Esophagus muscularis mucosa (tissue), 4 donors: ENCODE measurements at regions not wholly inside any gene's neighbourhood (a gene's known extent, or its start where the extent isn't known, plus 50 kb on each side); places are given as distances from the start of the nearest gene placed in this dataset.

Source experiments
- DNase-seq: peaks from one replicate; pipeline ENCODE4 v3.0.0-alpha.2; 2017; ENCODE audit errors: extremely low spot score
- H3K27ac ChIP-seq, 4 donors: fragments of 200-600 bp; sonication (generic); replicated peaks in 1 of 4; 1 replicate in 3 of 4; 2 replicates in 1 of 4; pipeline ENCODE4 v1.5.1; 2016 to 2019; ENCODE audit warnings: mild to moderate bottlenecking in 1 of 4
- H3K27me3 ChIP-seq, 4 donors: fragments of 200-600 bp; sonication (generic); one replicate each; pipeline versions ENCODE4 v1.5.1 to v1.6.0; 2016 to 2019
- H3K36me3 ChIP-seq, 4 donors: fragments of 200-600 bp; sonication (generic); one replicate each; pipeline ENCODE4 v1.5.1; 2016 to 2019
- H3K4me1 ChIP-seq, 4 donors: fragments of 200-600 bp; sonication (generic); one replicate each; pipeline ENCODE4 v1.5.1; 2016 to 2019
- H3K4me3 ChIP-seq, 4 donors: fragments of 200-600 bp; sonication (generic); 1 replicate in 2 of 4; 2 replicates in 2 of 4; pipeline ENCODE4 v1.5.1; 2016 to 2019; ENCODE audit warnings: mild to moderate bottlenecking in 4 of 4, moderate library complexity in 1 of 4
- H3K9me3 ChIP-seq, 4 donors: fragments of 200-600 bp; sonication (generic); 1 replicate in 3 of 4; 2 replicates in 1 of 4; pipeline ENCODE4 v1.5.1; 2016 to 2019
- EP300 ChIP-seq: sonication (generic); formaldehyde crosslinking; IDR thresholded peaks from one replicate; pipeline ENCODE4 v1.6.1; 2017; ENCODE audit warnings: antibody characterized with exemption
- POLR2A ChIP-seq: fragments of 450-650 bp; IDR thresholded peaks from one replicate; pipeline ENCODE4 v1.6.1; 2017; ENCODE audit warnings: antibody characterized with exemption, moderate library complexity, mild to moderate bottlenecking, low read depth
- POLR2AphosphoS5 ChIP-seq, 2 donors: sonication (generic); formaldehyde crosslinking; IDR thresholded peaks; one replicate each; pipeline ENCODE4 v1.6.1; 2017; ENCODE audit warnings: antibody characterized with exemption in 2 of 2
- WGBS: methylation state at CpG from one replicate; pipeline ENCODE4 v1.1.5; 2018; 5-methylcytosine and 5-hydroxymethylcytosine counted together
- intact Hi-C: fragments of 100-400 bp; cut with DNase I; formaldehyde crosslinking; loops from one replicate; pipeline ENCODE4 v1.15.1; 2023
- TF ChIP-seq, protein P1 (sequence below), 3 experiments: fragments of 200-600 bp in 2 of 3; fragments of 450-650 bp in 1 of 3; sonication (generic) in 2 of 3; IDR thresholded peaks; one replicate each; pipeline ENCODE4 v1.5.1; 2017 to 2019; ENCODE audit warnings: antibody characterized with exemption in 3 of 3, mild to moderate bottlenecking in 2 of 3, moderate library complexity in 1 of 3

DNA sequence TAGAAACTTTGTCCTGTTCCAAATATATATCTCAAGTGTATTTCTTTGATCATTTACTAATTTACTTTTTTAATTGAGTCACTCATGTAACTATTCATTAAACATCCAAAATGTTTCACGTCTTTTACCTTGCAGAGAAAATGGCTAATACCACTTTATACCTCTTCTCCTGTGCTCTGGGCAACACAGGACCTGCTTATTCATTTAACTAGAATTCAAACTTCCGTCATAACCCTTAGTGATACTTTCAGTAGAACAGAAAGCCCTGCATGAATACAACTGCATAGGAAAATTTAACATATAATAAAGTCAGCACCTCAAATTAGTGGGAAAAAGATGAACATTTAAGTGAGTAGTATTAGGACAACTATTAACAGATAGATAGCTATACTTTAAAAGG is 205.2 kb downstream of the MREG start:
- DNase-seq, result no peak
- Histone ChIP-seq H3K4me3 (no peak overlapping the region), H3K36me3 (no peaks in the 10 kb centered on the region), H3K9me3 (no peaks in the 10 kb centered on the region), H3K27ac (no peak overlapping the region), H3K4me1 (no peaks in the 10 kb centered on the region), H3K27me3 (no peaks in the 10 kb centered on the region)
- intact Hi-C loops, result no loop called here
- WGBS, result 90% methylated on average over 2 of the region's 2 CpGs
- TF ChIP-seq POLR2A (no peak), POLR2AphosphoS5 (IDR thresholded peaks at IDR 0.05) (no peak), EP300 (no peak)
- TF ChIP-seq, protein P1, sequence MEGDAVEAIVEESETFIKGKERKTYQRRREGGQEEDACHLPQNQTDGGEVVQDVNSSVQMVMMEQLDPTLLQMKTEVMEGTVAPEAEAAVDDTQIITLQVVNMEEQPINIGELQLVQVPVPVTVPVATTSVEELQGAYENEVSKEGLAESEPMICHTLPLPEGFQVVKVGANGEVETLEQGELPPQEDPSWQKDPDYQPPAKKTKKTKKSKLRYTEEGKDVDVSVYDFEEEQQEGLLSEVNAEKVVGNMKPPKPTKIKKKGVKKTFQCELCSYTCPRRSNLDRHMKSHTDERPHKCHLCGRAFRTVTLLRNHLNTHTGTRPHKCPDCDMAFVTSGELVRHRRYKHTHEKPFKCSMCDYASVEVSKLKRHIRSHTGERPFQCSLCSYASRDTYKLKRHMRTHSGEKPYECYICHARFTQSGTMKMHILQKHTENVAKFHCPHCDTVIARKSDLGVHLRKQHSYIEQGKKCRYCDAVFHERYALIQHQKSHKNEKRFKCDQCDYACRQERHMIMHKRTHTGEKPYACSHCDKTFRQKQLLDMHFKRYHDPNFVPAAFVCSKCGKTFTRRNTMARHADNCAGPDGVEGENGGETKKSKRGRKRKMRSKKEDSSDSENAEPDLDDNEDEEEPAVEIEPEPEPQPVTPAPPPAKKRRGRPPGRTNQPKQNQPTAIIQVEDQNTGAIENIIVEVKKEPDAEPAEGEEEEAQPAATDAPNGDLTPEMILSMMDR (IDR thresholded peaks at IDR 0.05), result no peak

- H3K9me3 ChIP-seq, result no peaks in the 10 kb centered on the region
Observed at GRCh38 chr2:215805493-215805892, 207.9 kb downstream of the MREG start.

DNA sequence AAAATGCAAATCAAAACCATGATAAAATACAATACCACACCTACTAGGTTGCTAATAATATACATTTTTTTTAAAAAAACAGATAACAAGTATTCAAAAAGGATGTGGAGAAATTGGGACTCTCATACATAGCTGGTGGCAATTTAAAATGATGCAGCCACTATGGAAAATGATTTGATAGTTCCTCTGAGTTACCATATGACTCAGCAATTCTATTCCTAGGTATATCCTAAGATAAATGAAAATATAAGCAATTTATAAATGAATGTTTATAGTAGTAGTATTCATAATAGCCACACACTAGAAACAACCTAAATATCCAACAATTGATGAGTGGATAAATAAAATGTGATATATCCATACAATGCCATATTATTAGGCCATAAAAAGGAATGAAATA is 210.2 kb downstream of the MREG start:
- Histone ChIP-seq H3K9me3 (no peaks in the 10 kb centered on the region), H3K36me3 (no peaks in the 10 kb centered on the region), H3K4me1 (peaks cover 0 to 13% (median 7%) of the 10 kb centered on the region in 4 donors), H3K4me3 (no peak overlapping the region), H3K27ac (no peak overlapping the region), H3K27me3 (no peaks in the 10 kb centered on the region)
- intact Hi-C loops, result no loop called here
- no peak for DNase-seq
- TF ChIP-seq EP300, result no peak
- TF ChIP-seq, protein P1 (IDR thresholded peaks at IDR 0.05), result no peak
- TF ChIP-seq POLR2A, result no peak
- no peak for TF ChIP-seq POLR2AphosphoS5 (IDR thresholded peaks at IDR 0.05)

More at GRCh38 chr2:215805493-215805892, 207.9 kb downstream of the MREG start:
- H3K4me1 ChIP-seq, result no peaks in the 10 kb centered on the region
- H3K27me3 ChIP-seq, result no peaks in the 10 kb centered on the region
- no peaks in the 10 kb centered on the region for H3K36me3 ChIP-seq
- WGBS, result 93% methylated on average over 3 of the region's 3 CpGs
- intact Hi-C loops, result no loop called here
- no peak overlapping the region for H3K27ac ChIP-seq
- no peak overlapping the region for H3K4me3 ChIP-seq
- no peak for TF ChIP-seq EP300
- TF ChIP-seq, protein P1 (IDR thresholded peaks at IDR 0.05), result no peak
- no peak for TF ChIP-seq POLR2AphosphoS5 (IDR thresholded peaks at IDR 0.05)
- TF ChIP-seq POLR2A, result no peak
- DNase-seq, result no peak

DNA sequence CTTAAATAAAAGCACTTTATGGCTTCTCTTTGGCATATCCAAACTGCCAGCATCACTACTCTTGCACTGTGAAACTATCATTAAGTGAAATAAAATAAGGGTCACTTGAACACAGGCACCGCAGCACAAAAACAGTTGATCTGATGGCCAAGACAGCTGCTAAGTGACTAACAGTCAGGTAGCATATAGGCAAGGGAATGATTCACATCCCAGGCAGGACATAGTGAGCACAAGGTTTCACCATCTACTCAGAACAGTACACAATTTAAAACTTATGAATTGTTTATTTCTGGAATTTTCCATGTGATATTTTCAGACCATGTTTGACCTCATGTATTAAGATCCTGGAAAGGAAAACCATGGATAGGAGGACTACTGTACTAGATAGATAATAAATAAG is 214.2 kb downstream of the MREG start:
- Histone ChIP-seq H3K4me1 (peaks cover 0 to 52% (median 37%) of the 10 kb centered on the region in 4 donors), H3K27me3 (no peaks in the 10 kb centered on the region), H3K36me3 (no peaks in the 10 kb centered on the region), H3K9me3 (no peaks in the 10 kb centered on the region), H3K27ac (no peak overlapping the region), H3K4me3 (no peak overlapping the region)
- TF ChIP-seq, protein P1 (IDR thresholded peaks at IDR 0.05), result no peak
- no peak for TF ChIP-seq POLR2A
- no peak for TF ChIP-seq EP300
- TF ChIP-seq POLR2AphosphoS5 (IDR thresholded peaks at IDR 0.05), result no peak
- DNase-seq, result no peak
- 67% methylated on average over 1 of the region's 1 CpG for WGBS
- intact Hi-C loops, result loop anchor here (10.0 kb wide), 1 partner anchor 134 kb away; no protein-coding TSS in a partner anchor

GRCh38 chr2:215797676-215798075 is 215.7 kb downstream of the MREG start:
- H3K27me3 ChIP-seq, result no peaks in the 10 kb centered on the region
- DNase-seq, result no peak
- H3K27ac ChIP-seq, result peak overlapping the region; percentile 8 to 66 (median 45)
- 22% methylated on average over 2 of the region's 2 CpGs for WGBS
- no peaks in the 10 kb centered on the region for H3K9me3 ChIP-seq
- H3K4me1 ChIP-seq, result peaks cover 0 to 64% (median 47%) of the 10 kb centered on the region in 4 donors
- TF ChIP-seq EP300 (no peak), POLR2A (no peak), POLR2AphosphoS5 (IDR thresholded peaks at IDR 0.05) (no peak)
- TF ChIP-seq, protein P1 (IDR thresholded peaks at IDR 0.05), result no peak
- intact Hi-C loops, result loop anchor here (10.0 kb wide), 1 partner anchor 133 kb away; no protein-coding TSS in a partner anchor
- no peak overlapping the region for H3K4me3 ChIP-seq
- no peaks in the 10 kb centered on the region for H3K36me3 ChIP-seq
